ENCODE measurements at regions not wholly inside any gene's neighbourhood (a gene's known extent, or its start where the extent isn't known, plus 50 kb on each side); places are given as distances from the start of the nearest gene placed in this dataset.

DNA sequence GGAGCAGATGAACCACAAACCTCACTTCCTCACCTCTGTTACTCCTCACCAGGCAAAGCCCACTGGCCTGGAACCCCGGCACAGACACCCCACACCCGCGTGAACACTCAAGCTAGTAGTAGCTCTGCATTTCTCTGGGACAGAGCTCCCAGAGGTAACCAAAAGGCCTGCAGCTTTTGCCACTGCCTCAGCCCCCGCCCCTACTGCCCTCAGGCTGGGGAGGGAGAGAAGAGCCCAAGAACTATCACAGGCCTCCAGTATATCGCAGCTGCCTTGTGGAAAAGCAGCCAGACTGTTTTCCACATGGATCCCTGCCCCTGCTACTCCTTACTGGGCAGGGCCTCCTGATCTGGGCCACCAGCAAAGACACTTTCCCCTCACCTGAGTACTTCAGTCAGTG, 728.7 kb upstream of the ACTRT1 start:
- Histone ChIP-seq H3K79me2 (ENCODE audit: insufficient read depth, low read depth) (no peaks in the 10 kb centered on the region), H3K4me2 (no peak overlapping the region)
- TF ChIP-seq, protein P1, sequence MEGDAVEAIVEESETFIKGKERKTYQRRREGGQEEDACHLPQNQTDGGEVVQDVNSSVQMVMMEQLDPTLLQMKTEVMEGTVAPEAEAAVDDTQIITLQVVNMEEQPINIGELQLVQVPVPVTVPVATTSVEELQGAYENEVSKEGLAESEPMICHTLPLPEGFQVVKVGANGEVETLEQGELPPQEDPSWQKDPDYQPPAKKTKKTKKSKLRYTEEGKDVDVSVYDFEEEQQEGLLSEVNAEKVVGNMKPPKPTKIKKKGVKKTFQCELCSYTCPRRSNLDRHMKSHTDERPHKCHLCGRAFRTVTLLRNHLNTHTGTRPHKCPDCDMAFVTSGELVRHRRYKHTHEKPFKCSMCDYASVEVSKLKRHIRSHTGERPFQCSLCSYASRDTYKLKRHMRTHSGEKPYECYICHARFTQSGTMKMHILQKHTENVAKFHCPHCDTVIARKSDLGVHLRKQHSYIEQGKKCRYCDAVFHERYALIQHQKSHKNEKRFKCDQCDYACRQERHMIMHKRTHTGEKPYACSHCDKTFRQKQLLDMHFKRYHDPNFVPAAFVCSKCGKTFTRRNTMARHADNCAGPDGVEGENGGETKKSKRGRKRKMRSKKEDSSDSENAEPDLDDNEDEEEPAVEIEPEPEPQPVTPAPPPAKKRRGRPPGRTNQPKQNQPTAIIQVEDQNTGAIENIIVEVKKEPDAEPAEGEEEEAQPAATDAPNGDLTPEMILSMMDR (conservative IDR thresholded peaks at IDR 0.05; ENCODE audit: low read depth, low read length): no peak

DNA sequence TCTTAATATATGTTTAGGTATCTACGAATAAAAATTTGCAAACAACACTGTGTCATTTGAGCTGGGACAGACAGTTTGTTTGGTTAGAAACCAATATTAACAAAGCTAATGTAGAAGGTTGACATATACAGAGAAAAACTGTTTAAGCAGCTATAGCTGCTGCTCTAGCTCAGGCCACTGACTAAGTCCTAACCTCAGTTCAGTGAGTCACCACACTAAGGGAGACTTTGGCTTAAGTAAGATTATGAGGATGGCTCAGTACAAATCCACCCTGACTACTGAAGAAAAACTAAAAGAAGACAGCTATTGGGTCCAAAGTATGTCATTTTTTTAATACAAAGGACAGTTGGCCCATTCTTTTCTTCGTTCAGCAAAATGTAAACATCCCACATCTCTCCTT, 717.3 kb upstream of the ACTRT1 start:
- H2AFZ ChIP-seq (ENCODE audit: low read depth): no peak overlapping the region

More for the DNA sequence above, 728.7 kb upstream of the ACTRT1 start:
- Histone ChIP-seq H3K36me3 (ENCODE audit: insufficient read depth) (no peaks in the 10 kb centered on the region), H2AFZ (ENCODE audit: low read depth) (no peak overlapping the region), H3K4me1 (ENCODE audit: low read depth, poor library complexity, severe bottlenecking) (no peaks in the 10 kb centered on the region), H3K27ac (no peak overlapping the region), H3K4me3 (IDR thresholded peaks at IDR 0.05; ENCODE audit: insufficient read depth, low read depth, low read length) (no peak overlapping the region), H3K27me3 (ENCODE audit: insufficient read depth, low read depth) (no peaks in the 10 kb centered on the region), H3K9ac (no peak overlapping the region), H4K20me1 (ENCODE audit: insufficient read depth) (no peaks in the 10 kb centered on the region)

DNA sequence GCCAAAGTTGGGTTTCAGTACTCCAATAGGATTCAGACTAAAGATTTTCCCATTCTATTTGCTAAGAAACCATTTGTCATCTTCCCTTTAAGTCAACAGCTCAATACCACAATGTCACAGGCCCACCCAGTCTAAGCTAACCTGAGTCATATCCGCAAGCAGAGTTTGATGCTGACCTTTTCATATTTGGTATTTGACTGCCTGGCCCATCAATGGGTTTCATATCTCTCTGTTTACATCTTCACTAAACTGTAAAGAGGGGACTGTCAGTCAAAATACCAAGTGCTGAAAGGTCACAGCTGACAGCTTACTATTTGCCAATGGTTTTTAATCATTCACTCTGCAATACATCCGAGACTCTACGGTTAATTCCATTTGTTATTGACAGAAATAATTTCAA, 707.5 kb upstream of the ACTRT1 start:
- H3K36me3 ChIP-seq (ENCODE audit: insufficient read depth): no peaks in the 10 kb centered on the region
- no peaks in the 10 kb centered on the region for H4K20me1 ChIP-seq (ENCODE audit: insufficient read depth)
- no peaks in the 10 kb centered on the region for H3K4me1 ChIP-seq (ENCODE audit: low read depth, poor library complexity, severe bottlenecking)
- no peak overlapping the region for H3K27ac ChIP-seq
- no peaks in the 10 kb centered on the region for H3K27me3 ChIP-seq (ENCODE audit: insufficient read depth, low read depth)
- H3K79me2 ChIP-seq (ENCODE audit: insufficient read depth, low read depth): no peaks in the 10 kb centered on the region
- H2AFZ ChIP-seq (ENCODE audit: low read depth): no peak overlapping the region
- no peak overlapping the region for H3K4me3 ChIP-seq (IDR thresholded peaks at IDR 0.05; ENCODE audit: insufficient read depth, low read depth, low read length)
- TF ChIP-seq, protein P1 (conservative IDR thresholded peaks at IDR 0.05; ENCODE audit: low read depth, low read length): no peak
- H3K4me2 ChIP-seq: no peak overlapping the region
- no peak overlapping the region for H3K9ac ChIP-seq

More for the DNA sequence above, 717.3 kb upstream of the ACTRT1 start:
- Histone ChIP-seq H3K79me2 (ENCODE audit: insufficient read depth, low read depth) (no peaks in the 10 kb centered on the region), H4K20me1 (ENCODE audit: insufficient read depth) (no peaks in the 10 kb centered on the region), H3K4me1 (ENCODE audit: low read depth, poor library complexity, severe bottlenecking) (no peaks in the 10 kb centered on the region), H3K4me3 (IDR thresholded peaks at IDR 0.05; ENCODE audit: insufficient read depth, low read depth, low read length) (no peak overlapping the region), H3K27me3 (ENCODE audit: insufficient read depth, low read depth) (no peaks in the 10 kb centered on the region), H3K36me3 (ENCODE audit: insufficient read depth) (no peaks in the 10 kb centered on the region), H3K4me2 (no peak overlapping the region), H3K9ac (no peak overlapping the region), H3K27ac (no peak overlapping the region)
- TF ChIP-seq, protein P1 (conservative IDR thresholded peaks at IDR 0.05; ENCODE audit: low read depth, low read length): no peak

DNA sequence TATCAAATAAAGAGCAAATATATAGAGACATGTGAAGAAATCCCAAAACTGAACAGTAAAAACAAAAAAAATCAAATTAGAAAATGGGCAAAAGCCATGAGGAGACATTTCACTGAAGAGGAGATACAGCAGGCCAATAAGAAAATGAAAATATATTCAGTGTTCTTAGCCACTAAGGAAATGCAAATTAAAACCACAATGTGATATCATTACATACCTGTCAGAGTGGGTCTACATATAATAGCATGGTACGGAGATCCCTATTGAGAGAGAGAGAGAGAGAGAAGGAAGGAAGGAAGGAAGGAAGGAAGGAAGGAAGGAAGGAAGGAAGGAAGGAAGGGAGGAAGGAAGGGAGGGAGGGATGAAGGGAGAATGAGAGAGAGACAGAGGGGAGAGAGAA, 707.0 kb upstream of the ACTRT1 start:
- Histone ChIP-seq H3K79me2 (ENCODE audit: insufficient read depth, low read depth) (no peaks in the 10 kb centered on the region), H3K9ac (no peak overlapping the region), H3K4me3 (IDR thresholded peaks at IDR 0.05; ENCODE audit: insufficient read depth, low read depth, low read length) (no peak overlapping the region), H3K27me3 (ENCODE audit: insufficient read depth, low read depth) (no peaks in the 10 kb centered on the region), H3K4me2 (no peak overlapping the region), H3K36me3 (ENCODE audit: insufficient read depth) (no peaks in the 10 kb centered on the region), H3K27ac (no peak overlapping the region), H2AFZ (ENCODE audit: low read depth) (no peak overlapping the region), H3K4me1 (ENCODE audit: low read depth, poor library complexity, severe bottlenecking) (no peaks in the 10 kb centered on the region), H4K20me1 (ENCODE audit: insufficient read depth) (no peaks in the 10 kb centered on the region)
- TF ChIP-seq, protein P1 (conservative IDR thresholded peaks at IDR 0.05; ENCODE audit: low read depth, low read length): no peak
